Thyroid gland (tissue), 4 donors: ENCODE measurements at regions not wholly inside any gene's neighbourhood (a gene's known extent, or its start where the extent isn't known, plus 50 kb on each side); places are given as distances from the start of the nearest gene placed in this dataset.

Experiments used
- DNase-seq, 2 donors: peaks; one replicate each; pipeline ENCODE4 v3.0.0-alpha.2; 2019
- H3K27ac ChIP-seq, 3 donors: fragments of 200-600 bp; sonication (generic); 1 replicate in 2 of 3; 2 replicates in 1 of 3; pipeline ENCODE4 v1.5.1; 2016 to 2019; ENCODE audit warnings: mild to moderate bottlenecking in 1 of 3, moderate library complexity in 1 of 3
- H3K27me3 ChIP-seq: fragments of 200-600 bp; sonication (generic); one replicate; pipeline ENCODE4 v1.5.1; 2019
- H3K36me3 ChIP-seq, 2 donors: fragments of 200-600 bp; sonication (generic); one replicate each; pipeline ENCODE4 v1.5.1; 2016 to 2019
- H3K4me1 ChIP-seq, 2 donors: fragments of 200-600 bp; sonication (generic); one replicate each; pipeline ENCODE4 v1.5.1; 2017 to 2019
- H3K4me3 ChIP-seq, 3 donors: fragments of 200-600 bp; sonication (generic); replicated peaks in 1 of 3; 1 replicate in 2 of 3; 2 replicates in 1 of 3; pipeline ENCODE4 v1.5.1; 2016; ENCODE audit warnings: mild to moderate bottlenecking in 1 of 3
- H3K9me3 ChIP-seq: fragments of 200-600 bp; sonication (generic); one replicate; pipeline ENCODE4 v1.5.1; 2017
- CTCF ChIP-seq, 6 experiments: fragments of 200-600 bp in 3 of 6; fragments of 450-650 bp in 3 of 6; sonication (generic) in 3 of 6; IDR thresholded peaks; one replicate each; pipeline ENCODE4 v1.5.1; 2016 to 2019; ENCODE audit warnings: antibody characterized with exemption in 6 of 6, mild to moderate bottlenecking in 2 of 6, inconsistent platforms in 1 of 6, moderate library complexity in 1 of 6
- POLR2A ChIP-seq, 2 donors: fragments of 450-650 bp; IDR thresholded peaks; one replicate each; pipeline ENCODE4 v1.6.1; 2017; ENCODE audit warnings: antibody characterized with exemption in 2 of 2, mild to moderate bottlenecking in 2 of 2, moderate library complexity in 1 of 2
- whole genome bisulfite sequencing, 2 donors: methylation state at CpG; one replicate each; pipeline ENCODE4 v1.1.5; 2017; 5-methylcytosine and 5-hydroxymethylcytosine counted together
- intact Hi-C: fragments of 100-400 bp; cut with DNase I; formaldehyde crosslinking; loops from one replicate; pipeline ENCODE4 v1.15.1; 2023

- H3K36me3 ChIP-seq, result no peaks in the 10 kb centered on the region
- no peak for DNase-seq
- no peaks in the 10 kb centered on the region for H3K4me1 ChIP-seq
- H3K9me3 ChIP-seq, result no peaks in the 10 kb centered on the region
- H3K27me3 ChIP-seq, result no peaks in the 10 kb centered on the region
- intact Hi-C loops, result no loop called here
- no peak overlapping the region for H3K4me3 ChIP-seq
- 43 to 44% methylated on average over 2 of the region's 2 CpGs for WGBS, 2 donors
- TF ChIP-seq POLR2A (IDR thresholded peaks at IDR 0.05) (no peak), CTCF (IDR thresholded peaks at IDR 0.05) (no peak)
- H3K27ac ChIP-seq, result no peak overlapping the region
Observed at GRCh38 chr13:39803156-39803555, 147.7 kb downstream of the COG6 start.

GRCh38 chr13:39803851-39804250 lies 148.4 kb downstream of the COG6 start:
- WGBS, 2 donors, result 86 to 89% methylated on average over 1 of the region's 1 CpG
- TF ChIP-seq CTCF (IDR thresholded peaks at IDR 0.05), result no peak
- H3K27me3 ChIP-seq, result no peaks in the 10 kb centered on the region
- no peak overlapping the region for H3K27ac ChIP-seq
- no peak overlapping the region for H3K4me3 ChIP-seq
- H3K9me3 ChIP-seq, result no peaks in the 10 kb centered on the region
- no peaks in the 10 kb centered on the region for H3K36me3 ChIP-seq
- no peak for DNase-seq
- no peaks in the 10 kb centered on the region for H3K4me1 ChIP-seq
- intact Hi-C loops, result no loop called here

GRCh38 chr13:39804332-39805210 lies 149.1 kb downstream of the COG6 start:
- DNase-seq, result no peak
- Histone ChIP-seq H3K36me3 (no peaks in the 10 kb centered on the region), H3K27me3 (no peaks in the 10 kb centered on the region), H3K27ac (no peak overlapping the region), H3K4me1 (no peaks in the 10 kb centered on the region), H3K9me3 (no peaks in the 10 kb centered on the region), H3K4me3 (no peak overlapping the region)
- no peak for TF ChIP-seq CTCF (IDR thresholded peaks at IDR 0.05)
- no peak for TF ChIP-seq POLR2A (IDR thresholded peaks at IDR 0.05)
- WGBS, 2 donors, result 80 to 85% methylated on average over 5 of the region's 5 CpGs
- intact Hi-C loops, result no loop called here

- H3K4me3 ChIP-seq, result no peak overlapping the region
- no peak overlapping the region for H3K27ac ChIP-seq
- H3K36me3 ChIP-seq, result no peaks in the 10 kb centered on the region
- TF ChIP-seq POLR2A (IDR thresholded peaks at IDR 0.05) (no peak), CTCF (IDR thresholded peaks at IDR 0.05) (no peak)
- 70 to 89% methylated on average over 1 of the region's 1 CpG for WGBS, 2 donors
- no peaks in the 10 kb centered on the region for H3K9me3 ChIP-seq
- intact Hi-C loops, result no loop called here
- H3K4me1 ChIP-seq, result no peaks in the 10 kb centered on the region
- no peak for DNase-seq
- H3K27me3 ChIP-seq, result no peaks in the 10 kb centered on the region
Observed at GRCh38 chr13:39809466-39809865, 154.0 kb downstream of the COG6 start.

GRCh38 chr13:39810091-39810877 lies 154.8 kb downstream of the COG6 start:
- H3K36me3 ChIP-seq, result no peaks in the 10 kb centered on the region

More at GRCh38 chr13:39810091-39810877, 154.8 kb downstream of the COG6 start:
- no peak overlapping the region for H3K27ac ChIP-seq
- H3K4me1 ChIP-seq, result no peaks in the 10 kb centered on the region
- 86 to 90% methylated on average over 10 of the region's 10 CpGs for WGBS, 2 donors
- H3K9me3 ChIP-seq, result no peaks in the 10 kb centered on the region
- TF ChIP-seq POLR2A (IDR thresholded peaks at IDR 0.05) (no peak), CTCF (IDR thresholded peaks at IDR 0.05) (no peak)
- no peak overlapping the region for H3K4me3 ChIP-seq
- intact Hi-C loops, result no loop called here
- no peaks in the 10 kb centered on the region for H3K27me3 ChIP-seq
- no peak for DNase-seq
